ENCODE measurements at regions not wholly inside any gene's neighbourhood (a gene's known extent, or its start where the extent isn't known, plus 50 kb on each side); places are given as distances from the start of the nearest gene placed in this dataset.

- TF ChIP-seq, protein P1, sequence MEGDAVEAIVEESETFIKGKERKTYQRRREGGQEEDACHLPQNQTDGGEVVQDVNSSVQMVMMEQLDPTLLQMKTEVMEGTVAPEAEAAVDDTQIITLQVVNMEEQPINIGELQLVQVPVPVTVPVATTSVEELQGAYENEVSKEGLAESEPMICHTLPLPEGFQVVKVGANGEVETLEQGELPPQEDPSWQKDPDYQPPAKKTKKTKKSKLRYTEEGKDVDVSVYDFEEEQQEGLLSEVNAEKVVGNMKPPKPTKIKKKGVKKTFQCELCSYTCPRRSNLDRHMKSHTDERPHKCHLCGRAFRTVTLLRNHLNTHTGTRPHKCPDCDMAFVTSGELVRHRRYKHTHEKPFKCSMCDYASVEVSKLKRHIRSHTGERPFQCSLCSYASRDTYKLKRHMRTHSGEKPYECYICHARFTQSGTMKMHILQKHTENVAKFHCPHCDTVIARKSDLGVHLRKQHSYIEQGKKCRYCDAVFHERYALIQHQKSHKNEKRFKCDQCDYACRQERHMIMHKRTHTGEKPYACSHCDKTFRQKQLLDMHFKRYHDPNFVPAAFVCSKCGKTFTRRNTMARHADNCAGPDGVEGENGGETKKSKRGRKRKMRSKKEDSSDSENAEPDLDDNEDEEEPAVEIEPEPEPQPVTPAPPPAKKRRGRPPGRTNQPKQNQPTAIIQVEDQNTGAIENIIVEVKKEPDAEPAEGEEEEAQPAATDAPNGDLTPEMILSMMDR (IDR thresholded peaks at IDR 0.05; ENCODE audit: insufficient read depth, low read depth, low read length), result no peak
- no peak for TF ChIP-seq EZH2 (IDR thresholded peaks at IDR 0.05; ENCODE audit: insufficient read depth, low read length)
Observed at GRCh38 chr14:46091819-46092218, 559.8 kb downstream of the RPL10L start.
